OCI-LY1 (cell line): ENCODE measurements at regions not wholly inside any gene's neighbourhood (a gene's known extent, or its start where the extent isn't known, plus 50 kb on each side); places are given as distances from the start of the nearest gene placed in this dataset.

Experiments
- H2AFZ ChIP-seq: fragments of 200-600 bp; sonication (generic), shearing (Covaris generic); 2 replicates; pipeline ENCODE4 v1.6.0; 2014; ENCODE audit warnings: antibody characterized with exemption, mild to moderate bottlenecking, low read length
- H3F3A ChIP-seq: fragments of 200-600 bp; sonication (generic), shearing (Covaris generic); 2 replicates; pipeline ENCODE4 v1.6.0; 2014; ENCODE audit warnings: mild to moderate bottlenecking, antibody characterized with exemption, low read length, moderate library complexity; ENCODE audit not compliant: insufficient read depth
- H3K27ac ChIP-seq: fragments of 200-600 bp; sonication (generic); 2 replicates; pipeline ENCODE4 v1.5.1; 2014; ENCODE audit warnings: low read length, mixed run types, mild to moderate bottlenecking, low read depth; ENCODE audit not compliant: poor library complexity, severe bottlenecking
- H3K27me3 ChIP-seq: fragments of 200-600 bp; sonication (generic); 2 replicates; pipeline ENCODE4 v1.6.0; 2014; ENCODE audit warnings: antibody characterized with exemption, mild to moderate bottlenecking, low read length, moderate library complexity; ENCODE audit not compliant: insufficient read depth
- H3K36me3 ChIP-seq: fragments of 200-600 bp; sonication (generic); 2 replicates; pipeline ENCODE4 v1.6.1; 2014; ENCODE audit warnings: mild to moderate bottlenecking, antibody characterized with exemption, low read length, moderate library complexity, mixed read lengths; ENCODE audit not compliant: insufficient read depth
- H3K4me1 ChIP-seq: fragments of 200-600 bp; sonication (generic); 2 replicates; pipeline ENCODE4 v1.5.1; 2014; ENCODE audit warnings: mild to moderate bottlenecking, low read length, moderate library complexity; ENCODE audit not compliant: insufficient read depth, severe bottlenecking
- H3K4me2 ChIP-seq: fragments of 200-600 bp; sonication (generic), shearing (Covaris generic); 2 replicates; pipeline ENCODE4 v1.6.1; 2014; ENCODE audit warnings: low read length
- H3K4me3 ChIP-seq: fragments of 200-600 bp; sonication (generic); 2 replicates; pipeline ENCODE4 v1.5.1; 2014; ENCODE audit warnings: low read length, low read depth, mild to moderate bottlenecking, mixed read lengths; ENCODE audit not compliant: poor library complexity, severe bottlenecking
- H3K79me2 ChIP-seq: fragments of 200-600 bp; shearing (Covaris generic); 2 replicates; pipeline ENCODE4 v1.6.1; 2016; ENCODE audit warnings: mixed run types, low read length, mixed read lengths; ENCODE audit not compliant: insufficient read depth
- H3K9ac ChIP-seq: fragments of 200-600 bp; sonication (generic), shearing (Covaris generic); 2 replicates; pipeline ENCODE4 v1.6.1; 2014; ENCODE audit warnings: mild to moderate bottlenecking, low read length, mixed read lengths
- H3K9me2 ChIP-seq: fragments of 200-600 bp; sonication (generic), shearing (Covaris generic); 2 replicates; pipeline ENCODE4 v1.6.1; 2014; ENCODE audit warnings: low read depth, mild to moderate bottlenecking, low read length, mixed read lengths
- H3K9me3 ChIP-seq: fragments of 200-600 bp; shearing (Covaris generic); 2 replicates; pipeline ENCODE4 v1.6.1; 2014; ENCODE audit warnings: low read length, mixed read lengths
- H4K20me1 ChIP-seq: fragments of 200-600 bp; sonication (generic), shearing (Covaris generic); 2 replicates; pipeline ENCODE4 v1.6.0; 2016; ENCODE audit warnings: mild to moderate bottlenecking, low read length; ENCODE audit not compliant: insufficient read depth
- EZH2 ChIP-seq: fragments of 200-600 bp; sonication (generic), shearing (Covaris generic); IDR thresholded peaks from 2 replicates; pipeline ENCODE4 v1.8.0; 2017; ENCODE audit warnings: borderline replicate concordance, mixed run types, mild to moderate bottlenecking, antibody characterized with exemption, low read length, moderate library complexity, mixed read lengths
- TF ChIP-seq, protein P1 (sequence below): fragments of 200-600 bp; sonication (generic), shearing (Covaris generic); IDR thresholded peaks from 2 replicates; pipeline ENCODE4 v1.5.1; 2017; ENCODE audit warnings: mild to moderate bottlenecking, antibody characterized with exemption, low read length, moderate library complexity, mixed read lengths

DNA sequence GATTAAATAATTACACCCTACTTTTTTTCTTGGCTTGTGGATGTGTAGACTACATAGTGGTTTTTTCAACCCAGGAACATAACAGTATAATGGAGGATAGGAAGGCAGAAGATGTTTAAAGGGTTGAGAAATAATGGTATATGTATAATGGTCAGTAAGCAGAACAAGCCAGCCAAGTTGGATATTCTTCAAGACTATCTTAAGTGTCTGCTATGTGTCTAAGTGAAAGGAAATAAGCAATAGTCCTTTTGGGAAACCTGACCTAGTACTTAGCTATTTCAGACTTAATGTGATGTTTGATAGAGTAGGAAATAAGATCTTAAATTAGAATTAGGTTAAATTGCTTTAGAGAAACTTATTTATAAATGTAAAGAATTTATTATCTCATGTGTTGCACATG, 85.7 kb downstream of the PTPDC1 start:
- H3F3A ChIP-seq: no peaks in the 10 kb centered on the region
- H3K9me2 ChIP-seq: no peaks in the 10 kb centered on the region
- peaks cover 48% of the 10 kb centered on the region for H3K36me3 ChIP-seq
- H3K9ac ChIP-seq: no peak overlapping the region
- TF ChIP-seq EZH2: no peak
- TF ChIP-seq, protein P1, sequence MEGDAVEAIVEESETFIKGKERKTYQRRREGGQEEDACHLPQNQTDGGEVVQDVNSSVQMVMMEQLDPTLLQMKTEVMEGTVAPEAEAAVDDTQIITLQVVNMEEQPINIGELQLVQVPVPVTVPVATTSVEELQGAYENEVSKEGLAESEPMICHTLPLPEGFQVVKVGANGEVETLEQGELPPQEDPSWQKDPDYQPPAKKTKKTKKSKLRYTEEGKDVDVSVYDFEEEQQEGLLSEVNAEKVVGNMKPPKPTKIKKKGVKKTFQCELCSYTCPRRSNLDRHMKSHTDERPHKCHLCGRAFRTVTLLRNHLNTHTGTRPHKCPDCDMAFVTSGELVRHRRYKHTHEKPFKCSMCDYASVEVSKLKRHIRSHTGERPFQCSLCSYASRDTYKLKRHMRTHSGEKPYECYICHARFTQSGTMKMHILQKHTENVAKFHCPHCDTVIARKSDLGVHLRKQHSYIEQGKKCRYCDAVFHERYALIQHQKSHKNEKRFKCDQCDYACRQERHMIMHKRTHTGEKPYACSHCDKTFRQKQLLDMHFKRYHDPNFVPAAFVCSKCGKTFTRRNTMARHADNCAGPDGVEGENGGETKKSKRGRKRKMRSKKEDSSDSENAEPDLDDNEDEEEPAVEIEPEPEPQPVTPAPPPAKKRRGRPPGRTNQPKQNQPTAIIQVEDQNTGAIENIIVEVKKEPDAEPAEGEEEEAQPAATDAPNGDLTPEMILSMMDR: no peak
- peaks cover 82% of the 10 kb centered on the region for H3K79me2 ChIP-seq
- no peaks in the 10 kb centered on the region for H3K27me3 ChIP-seq
- no peaks in the 10 kb centered on the region for H3K9me3 ChIP-seq
- peak overlapping the region; percentile 68 for H3K4me3 ChIP-seq
- H3K4me1 ChIP-seq: peaks cover 77% of the 10 kb centered on the region
- no peak overlapping the region for H2AFZ ChIP-seq
- H4K20me1 ChIP-seq: peaks cover 5% of the 10 kb centered on the region
- H3K4me2 ChIP-seq: peak overlapping the region; percentile 60
- H3K27ac ChIP-seq: no peak overlapping the region

DNA sequence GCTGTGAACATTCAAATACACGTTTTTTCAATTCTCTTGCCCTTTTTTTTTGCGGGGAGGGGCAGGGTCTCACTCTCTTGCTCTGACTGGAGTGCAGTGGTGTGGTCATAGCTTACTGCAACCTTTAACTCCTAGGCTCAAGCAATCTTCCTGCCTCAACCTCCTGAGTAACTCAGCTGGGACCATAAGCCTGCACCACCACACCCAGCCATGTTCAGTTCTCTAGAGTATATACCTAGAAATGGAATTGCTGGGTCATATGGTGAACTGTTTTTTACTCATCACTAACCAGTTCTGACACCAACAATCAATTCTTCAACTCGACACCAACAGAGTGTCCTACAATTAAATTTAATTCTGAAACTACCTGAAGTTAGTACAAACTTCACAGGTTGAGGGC, 85.5 kb upstream of the ZNF169 start:
- peaks cover 88% of the 10 kb centered on the region for H3K79me2 ChIP-seq
- H3K4me2 ChIP-seq: no peak overlapping the region
- no peaks in the 10 kb centered on the region for H3K9me2 ChIP-seq
- no peak overlapping the region for H2AFZ ChIP-seq
- H3K9me3 ChIP-seq: no peaks in the 10 kb centered on the region
- H3F3A ChIP-seq: no peaks in the 10 kb centered on the region; the same call in 1 of the 2 replicates
- TF ChIP-seq, protein P1: no peak
- TF ChIP-seq EZH2: no peak
- H3K27me3 ChIP-seq: no peaks in the 10 kb centered on the region
- H3K4me3 ChIP-seq: no peak overlapping the region
- H3K27ac ChIP-seq: no peak overlapping the region
- peaks cover 79% of the 10 kb centered on the region for H3K36me3 ChIP-seq
- H3K4me1 ChIP-seq: peaks cover 58% of the 10 kb centered on the region
- peaks cover 8% of the 10 kb centered on the region for H4K20me1 ChIP-seq
- H3K9ac ChIP-seq: no peak overlapping the region

DNA sequence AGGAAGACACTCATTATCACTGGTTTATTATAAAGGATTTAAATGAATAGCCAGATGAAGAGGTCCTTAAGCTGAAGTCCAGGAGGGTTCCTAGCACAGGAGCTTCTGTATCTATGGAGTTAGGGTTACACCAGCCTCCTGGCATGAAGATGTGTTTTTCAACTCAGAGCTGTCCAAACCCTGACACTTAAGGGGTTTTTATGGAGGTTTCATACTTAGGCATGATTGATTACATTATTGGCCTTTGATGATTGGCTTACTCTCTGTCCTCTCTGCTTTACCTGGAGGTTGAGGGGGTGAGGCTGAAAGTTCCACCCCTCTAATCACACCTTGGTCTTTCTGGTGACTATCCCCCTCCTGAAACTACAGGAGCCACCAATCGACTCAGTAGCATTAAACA, 84.9 kb upstream of the ZNF169 start:
- Histone ChIP-seq H2AFZ (no peak overlapping the region), H3F3A (no peaks in the 10 kb centered on the region; the same call in 1 of the 2 replicates), H3K9me3 (no peaks in the 10 kb centered on the region), H3K79me2 (peaks cover 82% of the 10 kb centered on the region), H3K27ac (no peak overlapping the region), H3K36me3 (peaks cover 82% of the 10 kb centered on the region), H3K4me1 (peaks cover 53% of the 10 kb centered on the region), H3K4me3 (no peak overlapping the region), H3K4me2 (no peak overlapping the region), H3K27me3 (no peaks in the 10 kb centered on the region), H3K9ac (no peak overlapping the region), H4K20me1 (peaks cover 6% of the 10 kb centered on the region), H3K9me2 (no peaks in the 10 kb centered on the region)
- TF ChIP-seq EZH2: no peak
- TF ChIP-seq, protein P1: no peak
